A549 (cell line): ENCODE measurements at regions not wholly inside any gene's neighbourhood (a gene's known extent, or its start where the extent isn't known, plus 50 kb on each side); places are given as distances from the start of the nearest gene placed in this dataset.

Experiments used
- CEBPB ChIP-seq, 2 experiments: fragments of >200 bp in 1 of 2; sonication (Bioruptor Twin) in 1 of 2; formaldehyde crosslinking in 1 of 2; IDR thresholded peaks; 2 replicates each; pipeline ENCODE4 v1.6.1; 2012 to 2016
- CTCF ChIP-seq: fragments of >200 bp; sonication (Bioruptor Twin); formaldehyde crosslinking; IDR thresholded peaks from 3 replicates; pipeline ENCODE4 v1.5.1; 2016
- EP300 ChIP-seq, 2 experiments: fragments of >200 bp; sonication (Bioruptor Twin); formaldehyde crosslinking; IDR thresholded peaks; 2 replicates in 1 of 2; 3 replicates in 1 of 2; pipeline ENCODE4 v1.6.1; 2016 to 2017
- ESRRA ChIP-seq: fragments of 150-350 bp; IDR thresholded peaks from 2 replicates; pipeline ENCODE4 v1.6.1; 2014; ENCODE audit warnings: mild to moderate bottlenecking, low read length, borderline replicate concordance
- JUN ChIP-seq, 2 experiments: fragments of >200 bp; sonication (Bioruptor Twin); formaldehyde crosslinking; IDR thresholded peaks; 2 replicates in 1 of 2; 3 replicates in 1 of 2; pipeline ENCODE4 v1.6.1; 2016 to 2017
- MAX ChIP-seq: IDR thresholded peaks from 2 replicates; pipeline ENCODE4 v1.6.1; 2012
- NFE2L2 ChIP-seq: fragments of 150-350 bp; conservative IDR thresholded peaks from 2 replicates; pipeline ENCODE4 v1.6.1; 2014; ENCODE audit warnings: low read length
- PBX3 ChIP-seq: IDR thresholded peaks from 2 replicates; pipeline ENCODE4 v1.6.1; 2012
- POLR2A ChIP-seq: IDR thresholded peaks from 2 replicates; pipeline ENCODE4 v1.6.1; 2012; ENCODE audit warnings: mild to moderate bottlenecking, low read length
- RARB ChIP-seq: fragments of 250-450 bp; sonication (Bioruptor Pico); IDR thresholded peaks from 2 replicates; pipeline ENCODE4 v1.8.0; 2021; ENCODE audit warnings: mild to moderate bottlenecking, moderate library complexity
- RFX5 ChIP-seq: fragments of 450-650 bp; IDR thresholded peaks from 2 replicates; pipeline ENCODE4 v1.7.1; 2014; ENCODE audit warnings: antibody characterized with exemption, mild to moderate bottlenecking, moderate library complexity
- TP53 ChIP-seq: fragments of 250-450 bp; sonication (Bioruptor Pico); IDR thresholded peaks from 2 replicates; pipeline ENCODE4 v1.5.0; 2021; ENCODE audit warnings: mild to moderate bottlenecking, moderate library complexity

- TF ChIP-seq CTCF (no peak), NFE2L2 (no peak), MAX (no peak), TP53 (CRISPR knock-in tag) (no peak), RARB (CRISPR knock-in tag) (no peak), ESRRA (no peak), CEBPB (IDR thresholded peaks at IDR 0.05) (no peak), JUN (IDR thresholded peaks at IDR 0.05) (no peak), POLR2A (no peak), RFX5 (no peak), PBX3 (no peak), EP300 (IDR thresholded peaks at IDR 0.05) (no peak)
Measured at GRCh38 chr4:15366721-15367120, 61.1 kb upstream of the C1QTNF7 start.
